ENCODE measurements at regions not wholly inside any gene's neighbourhood (a gene's known extent, or its start where the extent isn't known, plus 50 kb on each side); places are given as distances from the start of the nearest gene placed in this dataset.

DNA sequence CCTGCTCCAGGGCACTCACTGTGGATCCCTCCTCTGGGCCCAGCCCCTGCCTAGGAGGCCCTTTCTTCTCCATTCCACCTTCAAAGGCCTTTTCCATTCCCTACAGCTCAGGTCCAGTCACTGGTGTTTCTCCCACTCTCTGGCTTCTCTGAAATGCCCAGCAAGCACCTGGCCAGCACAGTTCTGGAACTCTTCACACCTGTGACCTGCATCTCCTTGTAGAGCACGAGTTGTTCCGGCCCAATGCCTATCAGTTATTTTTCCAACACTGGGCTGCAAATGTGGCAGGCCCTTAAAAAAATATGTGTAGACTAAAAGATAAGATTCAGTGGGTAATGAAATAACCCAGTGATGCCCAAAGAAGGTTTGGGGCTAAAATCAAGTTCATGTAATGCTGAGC, 87.1 kb downstream of the PRLHR start:
- H3K4me3 ChIP-seq (ENCODE audit: low read depth, low read length): no peak overlapping the region
- DNase-seq (ENCODE audit: low read depth): no peak
- TF ChIP-seq, protein P1, sequence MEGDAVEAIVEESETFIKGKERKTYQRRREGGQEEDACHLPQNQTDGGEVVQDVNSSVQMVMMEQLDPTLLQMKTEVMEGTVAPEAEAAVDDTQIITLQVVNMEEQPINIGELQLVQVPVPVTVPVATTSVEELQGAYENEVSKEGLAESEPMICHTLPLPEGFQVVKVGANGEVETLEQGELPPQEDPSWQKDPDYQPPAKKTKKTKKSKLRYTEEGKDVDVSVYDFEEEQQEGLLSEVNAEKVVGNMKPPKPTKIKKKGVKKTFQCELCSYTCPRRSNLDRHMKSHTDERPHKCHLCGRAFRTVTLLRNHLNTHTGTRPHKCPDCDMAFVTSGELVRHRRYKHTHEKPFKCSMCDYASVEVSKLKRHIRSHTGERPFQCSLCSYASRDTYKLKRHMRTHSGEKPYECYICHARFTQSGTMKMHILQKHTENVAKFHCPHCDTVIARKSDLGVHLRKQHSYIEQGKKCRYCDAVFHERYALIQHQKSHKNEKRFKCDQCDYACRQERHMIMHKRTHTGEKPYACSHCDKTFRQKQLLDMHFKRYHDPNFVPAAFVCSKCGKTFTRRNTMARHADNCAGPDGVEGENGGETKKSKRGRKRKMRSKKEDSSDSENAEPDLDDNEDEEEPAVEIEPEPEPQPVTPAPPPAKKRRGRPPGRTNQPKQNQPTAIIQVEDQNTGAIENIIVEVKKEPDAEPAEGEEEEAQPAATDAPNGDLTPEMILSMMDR (conservative IDR thresholded peaks at IDR 0.05; ENCODE audit: low read depth, low read length): no peak

DNA sequence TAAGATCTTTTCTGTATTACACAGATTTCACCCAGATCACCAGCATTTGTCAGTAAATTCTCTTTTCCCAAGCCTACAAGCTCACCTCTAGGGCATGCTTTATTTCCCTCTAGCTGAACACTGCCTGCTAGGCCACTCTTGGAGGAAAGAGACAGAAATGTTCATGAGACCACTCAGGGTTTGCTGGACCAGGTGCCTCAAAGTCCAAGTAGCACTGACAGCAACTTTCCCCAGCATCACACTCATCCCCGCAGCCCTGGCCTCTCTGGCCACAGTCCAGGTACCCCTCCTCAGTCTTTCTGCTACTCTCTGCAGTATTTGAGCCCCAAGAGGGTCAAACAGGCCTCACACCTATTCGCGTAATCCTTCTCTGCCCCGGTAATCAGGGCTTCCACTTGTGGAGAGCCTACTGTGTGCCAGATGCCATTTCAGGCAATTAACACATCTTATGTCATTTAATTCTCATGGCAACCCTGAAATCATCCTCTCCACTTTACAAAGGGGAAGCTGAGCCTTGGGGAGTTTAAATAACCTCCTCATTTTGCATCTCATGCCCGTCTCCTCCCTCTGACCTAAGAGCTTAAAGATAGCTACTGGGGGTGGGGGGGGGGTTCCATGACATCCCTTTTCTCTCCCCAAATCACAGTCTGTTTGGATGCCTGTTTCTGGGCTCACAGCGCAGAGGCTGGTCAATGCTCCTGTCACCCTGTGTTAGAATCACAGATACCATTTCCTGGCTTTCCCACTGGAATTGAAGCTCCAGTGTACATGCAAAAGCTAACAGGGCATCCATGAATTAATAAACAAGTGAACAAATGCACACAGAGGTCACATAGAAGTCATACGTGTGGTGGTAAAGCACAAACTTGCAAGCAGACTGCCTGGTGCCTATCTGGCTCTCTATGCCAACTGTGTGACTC, 88.5 kb downstream of the PRLHR start:
- no peak for DNase-seq (ENCODE audit: low read depth)
- H3K4me3 ChIP-seq (ENCODE audit: low read depth, low read length): no peak overlapping the region
- TF ChIP-seq, protein P1 (conservative IDR thresholded peaks at IDR 0.05; ENCODE audit: low read depth, low read length): no peak

DNA sequence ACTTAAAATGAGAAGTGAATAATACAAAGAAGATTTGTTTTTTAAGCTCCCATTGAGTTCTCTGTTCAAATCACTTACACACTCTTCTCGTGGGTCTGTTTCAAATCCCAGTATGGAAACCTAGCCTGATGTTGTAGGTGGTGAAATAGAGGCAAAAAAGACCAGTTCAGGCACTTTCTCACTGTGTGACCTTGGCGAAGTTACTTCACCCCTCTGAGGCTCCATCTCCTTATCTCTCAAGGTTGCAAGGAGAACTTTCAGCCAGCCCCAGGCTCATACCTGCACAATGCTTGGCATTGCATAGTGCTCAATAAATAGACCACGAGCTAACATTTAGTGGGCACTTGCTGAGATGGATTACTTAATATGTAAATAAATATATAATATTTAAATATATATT, 90.1 kb downstream of the PRLHR start:
- no peak overlapping the region for H3K4me3 ChIP-seq (ENCODE audit: low read depth, low read length)
- no peak for DNase-seq (ENCODE audit: low read depth)
- TF ChIP-seq, protein P1 (conservative IDR thresholded peaks at IDR 0.05; ENCODE audit: low read depth, low read length): no peak

DNA sequence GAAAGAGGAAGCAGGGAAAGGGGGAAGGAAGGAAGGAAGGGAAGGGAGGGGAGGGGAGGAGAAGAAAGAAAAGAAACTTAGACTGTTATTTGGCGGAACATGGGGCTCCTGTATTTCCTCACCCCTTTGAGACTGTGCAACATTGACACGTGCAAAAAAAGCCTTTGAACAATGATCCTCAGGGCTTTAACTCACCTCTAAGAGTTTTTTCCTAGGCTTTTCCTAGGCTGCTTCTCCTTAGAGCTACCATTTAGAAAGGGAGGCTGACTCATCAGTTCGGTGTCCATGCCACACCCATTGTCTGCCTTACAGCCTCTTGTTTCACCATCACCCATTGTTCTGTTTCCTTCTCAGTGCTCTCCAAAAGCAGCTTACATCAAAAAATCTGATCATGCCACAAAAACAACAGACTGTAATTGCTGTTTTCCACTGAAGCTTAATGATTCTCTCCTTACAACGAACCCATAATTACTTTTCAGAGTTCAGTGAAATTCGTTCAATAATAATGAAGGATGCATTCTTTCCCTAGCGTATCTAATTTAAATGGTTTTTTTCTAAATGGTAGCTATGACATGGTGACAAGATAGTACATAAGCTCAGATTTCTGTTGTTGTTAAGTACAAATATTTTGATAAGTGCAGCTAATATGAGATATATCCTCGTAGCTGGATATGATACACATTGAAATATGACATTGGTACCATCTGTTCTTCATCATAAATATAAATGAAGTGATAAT, 90.8 kb downstream of the PRLHR start:
- TF ChIP-seq, protein P1 (conservative IDR thresholded peaks at IDR 0.05; ENCODE audit: low read depth, low read length): no peak
- peak; percentile 36 for DNase-seq (ENCODE audit: low read depth)
- H3K4me3 ChIP-seq (ENCODE audit: low read depth, low read length): no peak overlapping the region

DNA sequence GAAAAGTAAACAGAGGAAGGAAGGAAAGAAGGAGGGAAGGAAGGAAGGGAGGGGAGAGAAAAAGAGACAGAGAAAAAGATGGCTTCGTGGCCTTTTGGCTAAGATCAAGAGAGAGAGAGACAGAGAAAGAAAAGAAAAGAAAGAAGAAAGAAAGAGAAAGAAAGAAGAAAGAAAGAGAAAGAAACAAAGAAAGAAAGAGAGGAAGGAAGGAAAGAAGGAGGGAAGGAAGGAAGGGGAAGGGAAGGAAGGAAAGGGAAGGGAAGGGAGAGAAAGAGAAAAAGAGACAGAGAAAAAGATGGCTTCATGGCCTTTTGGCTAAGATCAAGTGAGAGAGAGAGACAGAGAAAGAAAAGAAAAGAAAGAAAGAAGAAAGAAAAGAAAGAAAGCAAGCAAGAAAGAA, 91.4 kb downstream of the PRLHR start:
- DNase-seq (ENCODE audit: low read depth): no peak
- no peak overlapping the region for H3K4me3 ChIP-seq (ENCODE audit: low read depth, low read length)

DNA sequence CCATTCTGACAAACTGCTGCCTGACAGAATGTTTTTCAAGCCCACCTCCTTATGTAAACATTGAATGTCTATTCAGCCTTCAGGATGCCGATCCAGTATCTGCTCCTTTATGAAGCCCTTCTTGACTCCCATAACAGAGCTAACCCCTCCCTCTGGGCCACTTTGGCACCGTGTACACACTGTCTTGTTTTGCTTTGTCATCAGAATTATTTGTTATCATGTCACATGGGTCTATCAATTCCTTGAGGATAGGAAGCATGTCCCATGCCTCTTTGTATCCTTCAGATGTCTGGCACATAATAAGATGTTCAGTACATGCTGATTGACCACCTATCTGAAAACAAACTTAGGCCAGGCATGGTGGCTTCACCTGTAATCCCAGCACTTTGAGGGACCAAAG, 92.3 kb downstream of the PRLHR start:
- TF ChIP-seq, protein P1 (conservative IDR thresholded peaks at IDR 0.05; ENCODE audit: low read depth, low read length): no peak
- DNase-seq (ENCODE audit: low read depth): no peak
- H3K4me3 ChIP-seq (ENCODE audit: low read depth, low read length): no peak overlapping the region

More for the DNA sequence above, 91.4 kb downstream of the PRLHR start:
- TF ChIP-seq, protein P1 (conservative IDR thresholded peaks at IDR 0.05; ENCODE audit: low read depth, low read length): no peak

Data from choroid plexus epithelial cell (primary cell).